ENCODE measurements at regions not wholly inside any gene's neighbourhood (a gene's known extent, or its start where the extent isn't known, plus 50 kb on each side); places are given as distances from the start of the nearest gene placed in this dataset.
"Not testable (repeated sequence)": the region's sequence is repeated elsewhere in the genome, so short reads cannot be mapped to it uniquely, and the experiment has no call there.

- Histone ChIP-seq H3K4me1 (replicated peaks in 1 of 2) (no peaks in the 10 kb centered on the region), H3K27me3 (no peaks in the 10 kb centered on the region), H3K9me3 (replicated peaks in 1 of 3) (peaks cover 0 to 5% (median 0%) of the 10 kb centered on the region in 3 donors), H3K27ac (no peak overlapping the region), H3K36me3 (replicated peaks in 1 of 2) (no peaks in the 10 kb centered on the region), H3K4me3 (no peak overlapping the region)
- 41 to 70% (median 55%) methylated on average over 2 of the region's 2 CpGs for WGBS, 4 donors
- DNase-seq, result no peak
- TF ChIP-seq, protein P1, sequence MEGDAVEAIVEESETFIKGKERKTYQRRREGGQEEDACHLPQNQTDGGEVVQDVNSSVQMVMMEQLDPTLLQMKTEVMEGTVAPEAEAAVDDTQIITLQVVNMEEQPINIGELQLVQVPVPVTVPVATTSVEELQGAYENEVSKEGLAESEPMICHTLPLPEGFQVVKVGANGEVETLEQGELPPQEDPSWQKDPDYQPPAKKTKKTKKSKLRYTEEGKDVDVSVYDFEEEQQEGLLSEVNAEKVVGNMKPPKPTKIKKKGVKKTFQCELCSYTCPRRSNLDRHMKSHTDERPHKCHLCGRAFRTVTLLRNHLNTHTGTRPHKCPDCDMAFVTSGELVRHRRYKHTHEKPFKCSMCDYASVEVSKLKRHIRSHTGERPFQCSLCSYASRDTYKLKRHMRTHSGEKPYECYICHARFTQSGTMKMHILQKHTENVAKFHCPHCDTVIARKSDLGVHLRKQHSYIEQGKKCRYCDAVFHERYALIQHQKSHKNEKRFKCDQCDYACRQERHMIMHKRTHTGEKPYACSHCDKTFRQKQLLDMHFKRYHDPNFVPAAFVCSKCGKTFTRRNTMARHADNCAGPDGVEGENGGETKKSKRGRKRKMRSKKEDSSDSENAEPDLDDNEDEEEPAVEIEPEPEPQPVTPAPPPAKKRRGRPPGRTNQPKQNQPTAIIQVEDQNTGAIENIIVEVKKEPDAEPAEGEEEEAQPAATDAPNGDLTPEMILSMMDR (IDR thresholded peaks at IDR 0.05), result no peak
- no peak for TF ChIP-seq POLR2A (IDR thresholded peaks at IDR 0.05)
- intact Hi-C loops (cut with DNase I), result no loop called here
Measured at GRCh38 chr11:21798216-21798615, 394.7 kb upstream of the ANO5 start.

DNA sequence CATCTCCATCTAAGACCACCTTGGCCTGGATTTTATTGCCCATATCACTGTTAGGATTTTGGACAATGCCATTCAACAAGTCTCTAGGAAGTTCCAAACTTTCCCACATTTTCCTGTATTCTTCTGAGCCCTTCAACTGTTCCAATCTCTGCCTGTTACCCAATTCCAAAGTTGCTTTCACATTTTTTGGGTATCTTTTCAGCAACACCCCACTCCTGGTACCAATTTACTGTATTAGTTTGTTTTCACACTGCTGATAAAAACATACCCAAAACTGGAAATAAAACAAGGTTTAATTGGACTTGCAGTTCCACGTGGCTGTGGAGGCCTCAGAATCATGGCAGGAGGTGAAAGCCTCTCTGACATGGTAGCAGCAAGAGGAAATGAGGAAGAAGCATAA lies 388.4 kb upstream of the ANO5 start:
- H3K9me3 ChIP-seq (replicated peaks in 1 of 3); H3K36me3 ChIP-seq (replicated peaks in 1 of 2); intact Hi-C loops (cut with DNase I); H3K4me3 ChIP-seq; H3K4me1 ChIP-seq (replicated peaks in 1 of 2); H3K27me3 ChIP-seq; H3K27ac ChIP-seq; DNase-seq: not testable (repeated sequence)
- WGBS, 4 donors, result 68 to 88% (median 75%) methylated on average over 1 of the region's 1 CpG

DNA sequence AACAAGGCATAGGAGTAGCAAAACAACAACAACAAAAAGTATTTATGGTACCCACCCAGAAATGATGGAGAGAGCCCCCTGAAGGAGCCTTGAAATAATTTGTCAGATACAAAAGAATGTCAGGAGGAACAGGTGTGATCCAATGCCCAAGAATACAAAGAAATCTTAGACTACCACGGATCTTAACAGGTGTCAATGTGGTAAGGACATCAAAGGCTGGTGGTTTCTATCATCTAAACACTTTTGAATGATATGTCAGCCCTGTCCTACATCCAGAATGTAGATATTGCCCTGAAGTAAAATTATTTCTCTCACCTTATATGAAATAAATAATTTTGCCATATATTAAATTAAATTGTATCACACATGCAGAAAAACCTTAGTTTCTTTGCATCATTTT lies 386.4 kb upstream of the ANO5 start:
- WGBS, 4 donors, result 47 to 74% (median 65%) methylated on average over 1 of the region's 1 CpG
- H3K36me3 ChIP-seq (replicated peaks in 1 of 2), result no peaks in the 10 kb centered on the region
- no peak for DNase-seq
- intact Hi-C loops (cut with DNase I), result no loop called here
- no peak for TF ChIP-seq POLR2A (IDR thresholded peaks at IDR 0.05)
- TF ChIP-seq, protein P1 (IDR thresholded peaks at IDR 0.05), result no peak
- no peaks in the 10 kb centered on the region for H3K27me3 ChIP-seq
- H3K4me1 ChIP-seq (replicated peaks in 1 of 2), result no peaks in the 10 kb centered on the region
- H3K9me3 ChIP-seq (replicated peaks in 1 of 3), result no peaks in the 10 kb centered on the region
- H3K4me3 ChIP-seq, result no peak overlapping the region
- H3K27ac ChIP-seq, result no peak overlapping the region

DNA sequence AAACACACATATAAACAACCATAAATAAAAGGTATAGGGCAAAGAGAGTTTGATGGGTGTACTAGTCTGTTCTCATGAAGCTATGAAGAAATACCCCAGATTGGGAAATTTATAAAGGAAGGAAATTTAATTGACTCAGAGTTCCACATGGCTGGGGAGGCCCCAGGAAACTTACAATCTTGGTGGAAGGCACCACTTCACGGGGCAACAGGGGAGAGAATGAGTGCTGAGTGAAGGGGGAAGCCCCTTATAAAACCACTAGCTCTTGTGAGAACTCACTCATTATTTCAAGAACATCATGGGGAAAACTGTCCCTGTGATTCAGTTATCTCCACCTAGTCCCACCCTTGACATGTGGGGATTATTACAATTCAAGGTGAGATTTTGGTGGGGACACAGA lies 385.9 kb upstream of the ANO5 start:
- no peaks in the 10 kb centered on the region for H3K36me3 ChIP-seq (replicated peaks in 1 of 2)
- 53 to 70% (median 61%) methylated on average over 1 of the region's 1 CpG for WGBS, 4 donors
- H3K4me3 ChIP-seq, result no peak overlapping the region
- H3K9me3 ChIP-seq (replicated peaks in 1 of 3), result no peaks in the 10 kb centered on the region
- TF ChIP-seq POLR2A (IDR thresholded peaks at IDR 0.05), result no peak
- TF ChIP-seq, protein P1 (IDR thresholded peaks at IDR 0.05), result no peak
- H3K4me1 ChIP-seq (replicated peaks in 1 of 2), result no peaks in the 10 kb centered on the region
- no peak overlapping the region for H3K27ac ChIP-seq
- no peak for DNase-seq
- no peaks in the 10 kb centered on the region for H3K27me3 ChIP-seq
- intact Hi-C loops (cut with DNase I), result no loop called here

DNA sequence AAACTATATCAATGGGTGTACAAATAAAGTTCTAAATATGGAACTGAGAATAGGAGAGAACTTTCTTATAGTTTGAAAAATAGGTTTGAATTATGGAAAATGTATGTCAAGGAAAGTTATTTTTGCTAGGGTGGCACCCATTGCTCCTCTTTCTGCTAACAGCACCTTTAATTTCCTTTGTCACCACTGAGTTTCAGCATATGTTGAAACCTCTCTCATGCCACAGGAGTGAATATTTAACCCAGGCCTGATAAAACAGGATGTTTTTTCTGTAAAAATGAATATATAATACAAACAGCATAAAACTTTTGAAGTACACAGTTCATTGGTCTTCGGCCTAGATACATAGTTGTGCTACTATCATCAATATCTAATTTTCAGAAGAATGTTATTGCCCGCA lies 385.5 kb upstream of the ANO5 start:
- H3K36me3 ChIP-seq (replicated peaks in 1 of 2), result no peaks in the 10 kb centered on the region
- H3K9me3 ChIP-seq (replicated peaks in 1 of 3), result no peaks in the 10 kb centered on the region
- TF ChIP-seq POLR2A (IDR thresholded peaks at IDR 0.05), result no peak
- TF ChIP-seq, protein P1 (IDR thresholded peaks at IDR 0.05), result no peak
- H3K4me3 ChIP-seq, result no peak overlapping the region
- no peaks in the 10 kb centered on the region for H3K4me1 ChIP-seq (replicated peaks in 1 of 2)
- no peaks in the 10 kb centered on the region for H3K27me3 ChIP-seq
- H3K27ac ChIP-seq, result no peak overlapping the region
- intact Hi-C loops (cut with DNase I), result no loop called here
- no peak for DNase-seq
- 46 to 73% (median 63%) methylated on average over 2 of the region's 2 CpGs for WGBS, 4 donors
